GM12873 (cell line): ENCODE measurements at regions not wholly inside any gene's neighbourhood (a gene's known extent, or its start where the extent isn't known, plus 50 kb on each side); places are given as distances from the start of the nearest gene placed in this dataset.

Experiments used
- CTCF ChIP-seq: IDR thresholded peaks from 2 replicates; pipeline ENCODE4 v1.5.1; 2012; ENCODE audit warnings: low read depth, mild to moderate bottlenecking, moderate library complexity, low read length, control low read depth; ENCODE audit not compliant: insufficient read depth; ENCODE audit errors: missing control alignments

- no peak for TF ChIP-seq CTCF
Measured at GRCh38 chr11:82041764-82042163, 691.9 kb downstream of the FAM181B start.

GRCh38 chr11:82038154-82038553, 695.5 kb downstream of the FAM181B start:
- no peak for TF ChIP-seq CTCF

GRCh38 chr11:82034527-82034926, 699.1 kb downstream of the FAM181B start:
- no peak for TF ChIP-seq CTCF

GRCh38 chr11:82024760-82025159, 708.9 kb downstream of the FAM181B start:
- TF ChIP-seq CTCF: no peak

- no peak for TF ChIP-seq CTCF
Measured at GRCh38 chr11:82012276-82012675, 721.4 kb downstream of the FAM181B start.

GRCh38 chr11:82009133-82009532, 724.5 kb downstream of the FAM181B start:
- no peak for TF ChIP-seq CTCF

- TF ChIP-seq CTCF: no peak
Measured at GRCh38 chr11:82007521-82007920, 726.1 kb downstream of the FAM181B start.
